RCC 7860 (cell line): ENCODE measurements at regions not wholly inside any gene's neighbourhood (a gene's known extent, or its start where the extent isn't known, plus 50 kb on each side); places are given as distances from the start of the nearest gene placed in this dataset.

Experiments
- DNase-seq: peaks from one replicate; pipeline ENCODE4 v3.0.0-alpha.2; 2015; ENCODE audit warnings: low spot score
- FAIRE-seq: peaks from 2 replicates; lab custom pipeline; 2012; peaks lifted over from hg19 to GRCh38; lab: Jason Lieb, UNC

DNA sequence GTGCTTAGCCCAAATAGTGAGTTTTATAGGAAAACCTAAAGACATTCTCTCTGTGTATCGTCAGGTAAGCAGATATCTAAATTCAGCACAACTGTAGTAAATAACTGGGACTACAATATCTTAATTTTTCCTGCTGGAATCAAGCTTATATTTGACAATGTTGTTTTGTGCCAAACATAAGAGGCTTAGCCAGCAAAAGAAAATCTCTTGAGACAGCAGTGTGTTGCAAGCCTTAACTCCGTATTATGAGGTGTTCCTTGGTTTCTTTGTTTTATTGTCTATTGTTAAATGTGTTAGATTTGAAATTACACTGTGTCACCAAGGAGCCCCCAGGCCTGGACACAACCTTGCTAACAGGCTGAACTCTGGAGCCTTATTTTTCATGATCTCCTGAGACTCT lies 1570.6 kb upstream of the GOT2 start:
- FAIRE-seq (no peak), DNase-seq (no peak)

DNA sequence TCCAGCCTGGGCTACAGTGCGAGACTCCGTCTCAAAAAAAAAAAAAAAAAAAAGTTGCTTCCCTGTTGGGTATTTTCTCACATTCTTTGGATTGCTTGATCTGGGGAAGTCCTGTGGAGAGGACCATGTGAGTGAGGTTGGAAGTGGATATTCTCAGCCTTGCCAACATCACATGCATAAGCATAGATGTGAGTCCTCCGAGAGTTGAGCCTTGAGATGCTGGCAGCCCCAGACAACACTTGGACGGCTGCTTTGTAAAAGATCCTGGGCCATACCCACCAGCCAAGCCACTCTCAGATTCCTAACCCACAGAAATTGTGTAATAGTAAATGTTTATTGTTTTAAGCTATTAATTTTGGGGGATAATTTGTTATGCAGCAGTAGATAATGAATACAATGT lies 1570.0 kb upstream of the GOT2 start:
- FAIRE-seq (no peak), DNase-seq (no peak)

DNA sequence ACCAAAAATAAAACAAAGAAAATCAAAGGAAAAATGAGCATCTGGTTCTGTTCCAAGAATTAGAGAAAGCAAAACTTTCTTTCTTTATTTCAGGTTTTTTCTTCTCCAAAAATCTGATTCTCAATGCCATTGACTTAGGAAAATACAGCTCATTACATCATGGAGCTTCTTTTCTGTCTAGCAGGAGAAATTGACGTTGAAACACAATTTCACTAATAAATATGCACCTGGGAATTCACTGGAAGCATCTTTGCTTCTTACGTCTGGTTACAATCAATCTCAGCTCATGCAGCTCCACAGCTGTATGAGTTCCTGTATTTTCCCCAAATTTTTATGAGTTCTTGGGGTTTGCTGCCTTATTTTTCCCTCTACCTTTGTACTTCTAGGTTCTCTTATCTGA lies 1568.6 kb upstream of the GOT2 start:
- DNase-seq: no peak

DNA sequence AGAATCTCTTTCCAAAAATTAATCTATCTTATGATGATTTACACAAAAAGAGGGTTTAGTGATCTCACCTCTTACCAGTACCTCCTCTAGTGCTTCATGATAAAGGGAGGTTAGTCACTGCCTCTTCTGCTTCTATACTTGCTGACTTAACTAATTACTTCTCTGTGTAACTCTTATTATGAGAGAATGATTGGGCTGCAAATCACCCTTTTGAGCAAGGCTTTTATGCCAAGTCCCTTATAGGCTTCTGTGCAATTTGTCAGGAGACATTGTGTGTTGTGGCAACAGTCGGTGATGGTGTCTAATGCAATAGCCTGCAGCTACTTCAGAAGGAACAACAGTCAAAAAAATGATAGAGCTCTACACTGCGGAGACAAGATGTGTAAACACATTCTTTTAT lies 1568.1 kb upstream of the GOT2 start:
- FAIRE-seq: no peak
- no peak for DNase-seq

More for the DNA sequence above, 1568.6 kb upstream of the GOT2 start:
- no peak for FAIRE-seq

DNA sequence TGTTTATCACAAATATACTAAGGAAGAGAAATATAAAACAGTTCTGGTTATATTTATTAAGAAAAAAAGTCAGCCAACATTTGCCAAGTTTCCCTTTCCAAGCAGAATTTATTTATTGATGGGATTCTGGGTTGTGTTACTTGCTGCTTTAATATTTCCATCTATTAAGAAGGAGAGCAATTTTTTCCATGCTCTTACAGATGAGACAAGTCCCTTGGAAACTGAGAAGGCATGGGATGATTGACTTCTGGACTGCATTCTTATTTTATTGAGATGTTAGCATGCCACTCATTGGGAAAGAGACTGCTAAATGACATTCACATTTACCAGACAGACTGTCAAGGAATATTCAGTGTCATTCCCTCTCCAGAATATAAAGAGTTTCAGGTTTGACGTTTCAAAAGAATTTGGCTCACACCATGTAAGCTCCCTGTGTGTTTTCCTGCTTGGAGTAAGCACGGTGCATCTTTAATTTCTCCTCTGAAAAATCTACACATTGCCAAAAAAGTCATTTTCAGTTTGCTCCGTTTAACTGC lies 1565.2 kb upstream of the GOT2 start:
- DNase-seq (no peak), FAIRE-seq (no peak)

DNA sequence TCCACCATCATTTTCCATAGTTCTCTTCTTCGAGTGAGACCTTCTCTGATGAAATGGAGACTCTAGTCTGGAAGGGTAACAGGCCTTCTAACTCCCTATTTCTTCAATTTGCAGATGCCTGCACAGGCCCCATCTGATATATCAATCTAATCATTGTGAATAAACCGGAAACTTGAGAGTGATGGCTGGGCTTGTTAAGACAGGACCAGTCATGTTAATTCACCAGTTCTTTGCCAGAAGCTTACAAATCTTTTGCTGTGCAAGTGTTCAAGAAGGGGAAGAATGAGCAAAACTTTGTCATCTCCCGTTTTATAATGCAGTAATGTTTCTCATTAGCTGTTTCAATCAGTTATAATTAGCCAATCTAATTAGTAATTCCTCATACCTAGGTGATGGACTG lies 1561.3 kb upstream of the GOT2 start:
- FAIRE-seq (no peak), DNase-seq (no peak)

DNA sequence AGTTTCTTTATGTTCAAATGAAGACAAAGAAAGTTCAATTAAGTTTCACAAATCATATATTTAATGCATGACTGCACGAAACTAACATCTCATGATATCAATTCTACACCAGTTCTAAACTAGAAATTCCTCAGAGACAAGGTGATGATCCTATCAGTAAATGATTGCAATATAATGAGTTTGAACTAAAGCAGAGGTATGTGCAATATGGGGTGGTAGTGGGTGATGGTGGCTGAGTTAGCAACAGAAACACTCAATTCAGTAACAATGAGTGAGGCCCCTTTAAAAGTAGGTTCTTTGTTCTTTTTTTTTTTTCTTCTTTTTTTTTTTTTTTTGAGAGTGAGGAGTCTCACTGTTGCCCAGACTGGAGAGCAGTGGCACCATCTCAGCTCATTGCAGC lies 1551.7 kb upstream of the GOT2 start:
- no peak for DNase-seq
- no peak for FAIRE-seq

GRCh38 chr16:60279061-60279665 lies 1545.0 kb upstream of the GOT2 start:
- no peak for DNase-seq
- FAIRE-seq: no peak

- DNase-seq (no peak), FAIRE-seq (no peak)
Observed at GRCh38 chr16:60274431-60275019, 1540.4 kb upstream of the GOT2 start.

GRCh38 chr16:60271781-60272180 lies 1537.7 kb upstream of the GOT2 start:
- no peak for DNase-seq
- FAIRE-seq: no peak

GRCh38 chr16:60271025-60271771 lies 1537.1 kb upstream of the GOT2 start:
- FAIRE-seq (no peak), DNase-seq (no peak)

GRCh38 chr16:60261425-60261824 lies 1527.3 kb upstream of the GOT2 start:
- no peak for DNase-seq
- FAIRE-seq: no peak

DNA sequence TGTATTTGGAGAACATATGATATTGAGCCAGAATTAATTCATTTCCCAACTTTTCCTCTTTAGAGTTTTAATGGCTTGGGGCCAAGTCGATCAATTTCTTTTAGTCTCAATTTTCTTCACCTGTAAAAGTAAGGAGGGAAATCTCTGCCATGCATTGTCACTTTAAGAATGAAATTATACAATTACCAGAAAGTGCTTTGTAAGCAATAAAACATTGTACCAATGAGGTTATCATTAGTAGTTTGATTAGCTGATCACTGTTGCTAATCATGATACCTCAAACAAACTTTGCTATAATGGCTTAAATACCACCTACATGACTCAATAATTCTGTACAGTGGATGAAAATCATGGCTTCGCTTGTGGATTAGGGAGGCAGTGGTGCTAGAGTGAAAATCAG lies 1525.8 kb upstream of the GOT2 start:
- FAIRE-seq: no peak
- no peak for DNase-seq

- DNase-seq: no peak
- no peak for FAIRE-seq
Observed at GRCh38 chr16:60246086-60246485, 1512.0 kb upstream of the GOT2 start.

DNA sequence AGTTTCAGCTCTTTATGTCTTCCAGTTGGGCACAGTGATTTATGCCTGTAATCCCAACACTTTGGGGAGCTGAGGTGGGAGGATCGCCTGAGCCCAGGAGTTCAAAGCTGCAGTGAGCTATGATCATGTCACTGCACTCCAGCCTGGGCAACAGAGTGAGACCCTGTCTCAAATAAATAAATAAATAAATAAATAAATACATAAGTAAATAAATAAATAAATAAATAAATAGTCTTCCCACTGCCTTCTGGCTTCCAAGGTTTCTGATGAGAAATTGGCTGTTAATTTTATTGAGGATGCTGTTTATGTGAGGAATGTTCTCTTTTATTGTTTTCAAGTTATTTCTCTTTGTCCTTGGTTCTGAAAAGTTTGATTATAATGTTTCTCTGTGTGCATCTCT lies 1507.6 kb upstream of the GOT2 start:
- no peak for FAIRE-seq
- DNase-seq: no peak

DNA sequence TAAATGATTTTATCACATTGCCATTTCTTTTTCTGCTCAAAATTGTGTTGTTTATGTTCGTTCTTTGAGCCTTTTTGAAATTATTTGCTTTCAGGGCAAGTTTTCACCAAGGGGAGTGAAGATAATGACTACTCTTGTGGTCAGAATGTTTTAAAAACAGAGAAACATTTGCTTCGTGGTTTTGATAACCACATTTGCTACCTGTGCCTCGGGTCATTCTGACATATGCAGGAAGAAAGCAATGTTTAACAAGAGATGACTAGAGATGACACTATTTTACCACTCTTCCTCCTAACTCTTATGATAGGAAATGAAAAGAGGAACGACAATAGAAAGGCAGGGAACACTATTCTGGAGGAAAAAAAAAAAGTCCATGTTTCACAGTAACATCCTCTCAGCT lies 1496.5 kb upstream of the GOT2 start:
- no peak for FAIRE-seq
- DNase-seq: no peak

DNA sequence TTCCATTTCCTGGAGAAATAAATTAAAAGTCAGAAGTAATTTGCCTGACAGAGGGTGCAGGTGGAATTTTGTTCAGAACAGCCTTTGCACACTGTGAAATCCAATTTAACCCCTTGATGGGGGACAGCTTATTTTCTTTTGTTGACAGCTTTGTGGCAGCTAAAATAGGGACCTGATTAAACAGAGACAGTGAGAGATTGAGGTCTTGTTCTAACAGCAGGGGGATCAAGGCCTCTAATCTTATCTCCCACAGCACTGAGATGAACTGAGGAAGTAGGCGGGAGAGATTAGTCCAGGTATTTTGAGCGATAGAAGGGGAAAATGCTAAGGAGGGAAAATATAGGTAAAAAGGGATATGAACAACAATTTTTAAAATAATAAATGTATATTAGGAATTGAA lies 1491.4 kb upstream of the GOT2 start:
- no peak for FAIRE-seq

DNA sequence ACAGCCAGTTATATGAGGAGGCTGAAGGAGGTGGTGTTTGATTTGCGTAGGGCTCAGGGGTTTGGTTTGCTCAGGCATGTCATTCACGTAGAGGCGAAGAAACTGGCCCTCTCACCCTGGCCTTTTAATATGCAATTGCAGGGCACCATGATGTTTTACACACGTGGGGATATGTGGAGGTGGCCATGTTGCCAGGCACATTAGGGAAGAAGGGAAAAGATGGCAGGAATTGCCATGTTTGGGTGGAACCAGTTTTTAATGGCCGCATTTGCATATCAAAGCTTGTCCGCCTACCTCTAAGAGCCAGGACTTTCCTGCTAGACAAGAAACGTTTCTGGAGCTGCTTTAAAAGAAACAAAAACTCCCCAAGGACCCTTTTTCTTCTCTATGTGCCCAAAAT lies 1483.7 kb upstream of the GOT2 start:
- no peak for FAIRE-seq

More for the DNA sequence above, 1491.4 kb upstream of the GOT2 start:
- no peak for DNase-seq

DNA sequence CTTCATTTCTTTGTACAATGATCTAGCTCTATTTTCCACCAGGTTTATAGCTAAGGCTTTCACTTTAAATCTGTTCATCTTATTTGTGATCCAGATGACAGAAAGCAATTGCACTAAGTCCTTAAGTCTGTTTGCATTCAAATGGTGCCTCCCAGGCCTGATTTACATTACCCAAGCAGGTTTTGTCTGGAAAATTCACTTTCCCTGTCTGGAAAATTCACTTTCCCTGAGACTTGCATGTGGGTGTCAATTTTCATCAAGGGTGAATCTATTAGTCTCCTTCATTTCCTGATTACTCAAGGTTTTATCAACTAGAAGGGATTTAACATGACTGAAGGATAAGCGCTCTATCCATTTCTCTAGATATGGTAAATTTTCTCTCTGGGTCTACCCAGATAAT lies 1480.2 kb upstream of the GOT2 start:
- DNase-seq (no peak), FAIRE-seq (no peak)

More for the DNA sequence above, 1483.7 kb upstream of the GOT2 start:
- no peak for DNase-seq

GRCh38 chr16:60206516-60206915 lies 1472.4 kb upstream of the GOT2 start:
- no peak for FAIRE-seq
- DNase-seq: no peak

DNA sequence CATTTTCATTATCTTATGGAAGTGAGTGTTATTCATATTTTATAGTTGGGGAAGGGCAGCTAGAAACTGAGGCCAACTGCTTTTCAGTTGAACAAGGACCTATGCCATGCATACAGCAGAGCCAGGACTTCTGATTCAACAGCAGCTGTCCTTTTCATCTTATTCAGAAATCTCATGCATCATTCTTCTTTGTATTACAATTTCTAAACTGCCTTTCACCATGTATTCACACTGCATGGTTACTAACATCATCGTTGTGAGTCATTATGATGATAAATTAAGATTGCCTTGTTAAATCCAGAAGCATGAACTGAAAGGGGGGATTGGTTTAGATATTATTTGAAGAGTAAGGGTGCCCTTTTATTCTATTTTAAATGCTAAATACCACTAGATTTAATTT lies 1470.1 kb upstream of the GOT2 start:
- FAIRE-seq (no peak), DNase-seq (no peak)

- DNase-seq (no peak), FAIRE-seq (no peak)
Observed at GRCh38 chr16:60203525-60204124, 1469.5 kb upstream of the GOT2 start.
